Hepatocyte (in vitro differentiated cells): ENCODE measurements at regions not wholly inside any gene's neighbourhood (a gene's known extent, or its start where the extent isn't known, plus 50 kb on each side); places are given as distances from the start of the nearest gene placed in this dataset.

Experiments
- EZH2 ChIP-seq: fragments of 200-600 bp; sonication (generic); IDR thresholded peaks from 2 replicates; pipeline ENCODE4 v1.6.1; 2016; ENCODE audit warnings: antibody characterized with exemption, mild to moderate bottlenecking, borderline replicate concordance
- EZH2phosphoT487 ChIP-seq: fragments of 200-600 bp; sonication (generic); IDR thresholded peaks from one replicate; pipeline ENCODE4 v1.6.1; 2018; ENCODE audit warnings: antibody characterized with exemption, mild to moderate bottlenecking, low read depth, moderate library complexity; ENCODE audit not compliant: unreplicated experiment, severe bottlenecking
- TF ChIP-seq, protein P1 (sequence below): fragments of 200-600 bp; sonication (generic); IDR thresholded peaks from 2 replicates; pipeline ENCODE4 v1.5.1; 2016; ENCODE audit warnings: antibody characterized with exemption, mild to moderate bottlenecking; ENCODE audit not compliant: poor library complexity

DNA sequence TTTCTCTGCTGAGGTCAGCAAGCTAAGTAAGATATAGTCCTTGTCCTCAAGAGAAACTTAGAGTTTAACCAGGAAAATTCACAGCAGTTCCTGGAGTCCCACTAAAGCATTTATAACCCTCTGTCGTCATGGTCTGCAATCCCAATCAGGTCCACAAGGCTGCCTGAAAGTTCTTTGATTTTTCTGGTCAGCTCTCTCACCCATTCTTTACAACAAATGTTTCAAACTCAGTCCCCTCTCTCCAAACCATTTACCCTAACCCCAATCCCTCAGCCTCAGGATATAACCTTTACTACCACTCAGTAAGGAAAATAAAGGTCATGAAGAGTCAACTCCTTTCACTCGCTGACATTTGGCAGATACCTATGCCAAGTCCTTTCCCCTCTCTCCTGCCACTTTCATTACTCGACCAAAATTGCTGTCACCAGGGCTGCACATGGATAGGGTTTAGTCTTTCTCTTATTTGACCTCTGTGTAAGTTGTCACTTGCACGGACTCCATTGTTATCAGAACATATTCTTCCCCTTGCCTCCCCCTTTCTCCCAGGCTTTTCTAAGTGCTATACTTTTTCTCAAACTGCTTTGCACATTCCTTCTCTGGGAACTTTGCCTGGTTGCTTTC, 936.6 kb downstream of the NR2F1-AS1 start:
- TF ChIP-seq, protein P1, sequence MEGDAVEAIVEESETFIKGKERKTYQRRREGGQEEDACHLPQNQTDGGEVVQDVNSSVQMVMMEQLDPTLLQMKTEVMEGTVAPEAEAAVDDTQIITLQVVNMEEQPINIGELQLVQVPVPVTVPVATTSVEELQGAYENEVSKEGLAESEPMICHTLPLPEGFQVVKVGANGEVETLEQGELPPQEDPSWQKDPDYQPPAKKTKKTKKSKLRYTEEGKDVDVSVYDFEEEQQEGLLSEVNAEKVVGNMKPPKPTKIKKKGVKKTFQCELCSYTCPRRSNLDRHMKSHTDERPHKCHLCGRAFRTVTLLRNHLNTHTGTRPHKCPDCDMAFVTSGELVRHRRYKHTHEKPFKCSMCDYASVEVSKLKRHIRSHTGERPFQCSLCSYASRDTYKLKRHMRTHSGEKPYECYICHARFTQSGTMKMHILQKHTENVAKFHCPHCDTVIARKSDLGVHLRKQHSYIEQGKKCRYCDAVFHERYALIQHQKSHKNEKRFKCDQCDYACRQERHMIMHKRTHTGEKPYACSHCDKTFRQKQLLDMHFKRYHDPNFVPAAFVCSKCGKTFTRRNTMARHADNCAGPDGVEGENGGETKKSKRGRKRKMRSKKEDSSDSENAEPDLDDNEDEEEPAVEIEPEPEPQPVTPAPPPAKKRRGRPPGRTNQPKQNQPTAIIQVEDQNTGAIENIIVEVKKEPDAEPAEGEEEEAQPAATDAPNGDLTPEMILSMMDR: no peak
- no peak for TF ChIP-seq EZH2
- no peak for TF ChIP-seq EZH2phosphoT487
